ENCODE measurements at regions not wholly inside any gene's neighbourhood (a gene's known extent, or its start where the extent isn't known, plus 50 kb on each side); places are given as distances from the start of the nearest gene placed in this dataset.

GRCh38 chr1:14010476-14010875 lies 310.5 kb downstream of the PRDM2 start:
- Histone ChIP-seq H3K4me1 (ENCODE audit: control insufficient read depth, insufficient read depth, low read length) (peaks cover 10% of the 10 kb centered on the region), H3K27me3 (ENCODE audit: control insufficient read depth, insufficient read depth, low read length) (no peaks in the 10 kb centered on the region), H3K4me3 (ENCODE audit: low read depth, low read length) (no peak overlapping the region), H3K27ac (ENCODE audit: low read depth, low read length) (no peak overlapping the region), H3K9ac (ENCODE audit: low read depth, low read length) (no peak overlapping the region), H3K9me3 (ENCODE audit: control insufficient read depth, insufficient read depth, low read length) (no peaks in the 10 kb centered on the region), H3K36me3 (ENCODE audit: control insufficient read depth, insufficient read depth, low read length) (no peaks in the 10 kb centered on the region)

GRCh38 chr1:14011132-14011531 lies 311.1 kb downstream of the PRDM2 start:
- Histone ChIP-seq H3K27ac (ENCODE audit: low read depth, low read length) (no peak overlapping the region), H3K9ac (ENCODE audit: low read depth, low read length) (no peak overlapping the region), H3K9me3 (ENCODE audit: control insufficient read depth, insufficient read depth, low read length) (no peaks in the 10 kb centered on the region), H3K36me3 (ENCODE audit: control insufficient read depth, insufficient read depth, low read length) (no peaks in the 10 kb centered on the region), H3K27me3 (ENCODE audit: control insufficient read depth, insufficient read depth, low read length) (no peaks in the 10 kb centered on the region), H3K4me1 (ENCODE audit: control insufficient read depth, insufficient read depth, low read length) (peaks cover 10% of the 10 kb centered on the region), H3K4me3 (ENCODE audit: low read depth, low read length) (no peak overlapping the region)

- Histone ChIP-seq H3K27ac (ENCODE audit: low read depth, low read length) (no peak overlapping the region), H3K9me3 (ENCODE audit: control insufficient read depth, insufficient read depth, low read length) (no peaks in the 10 kb centered on the region), H3K9ac (ENCODE audit: low read depth, low read length) (no peak overlapping the region), H3K4me1 (ENCODE audit: control insufficient read depth, insufficient read depth, low read length) (peaks cover 10% of the 10 kb centered on the region), H3K27me3 (ENCODE audit: control insufficient read depth, insufficient read depth, low read length) (no peaks in the 10 kb centered on the region), H3K4me3 (ENCODE audit: low read depth, low read length) (no peak overlapping the region), H3K36me3 (ENCODE audit: control insufficient read depth, insufficient read depth, low read length) (no peaks in the 10 kb centered on the region)
These were observed 311.9 kb downstream of the PRDM2 start for GRCh38 chr1:14011888-14012287.

DNA sequence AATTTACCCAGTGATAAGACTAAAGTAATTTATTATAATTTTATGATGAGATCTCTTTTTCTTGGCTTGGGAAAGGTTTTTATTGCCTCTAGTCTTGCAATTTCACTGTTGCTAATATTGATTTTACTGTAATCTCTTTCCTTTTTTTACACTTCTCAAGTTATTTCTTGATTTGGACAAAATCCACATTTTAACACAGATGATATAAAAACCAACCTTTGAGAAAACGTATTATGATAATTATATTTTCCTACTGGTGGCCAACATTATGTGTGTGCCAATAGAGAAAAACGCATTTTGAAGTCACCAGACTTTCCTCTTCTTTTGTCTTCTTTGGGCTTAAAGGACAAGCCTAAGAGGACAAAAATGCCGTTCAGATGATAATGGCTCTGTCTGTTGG lies 314.9 kb downstream of the PRDM2 start:
- Histone ChIP-seq H3K9me3 (ENCODE audit: control insufficient read depth, insufficient read depth, low read length) (no peaks in the 10 kb centered on the region), H3K4me1 (ENCODE audit: control insufficient read depth, insufficient read depth, low read length) (peaks cover 15% of the 10 kb centered on the region), H3K27ac (ENCODE audit: low read depth, low read length) (no peak overlapping the region), H3K36me3 (ENCODE audit: control insufficient read depth, insufficient read depth, low read length) (no peaks in the 10 kb centered on the region), H3K9ac (ENCODE audit: low read depth, low read length) (no peak overlapping the region), H3K27me3 (ENCODE audit: control insufficient read depth, insufficient read depth, low read length) (no peaks in the 10 kb centered on the region), H3K4me3 (ENCODE audit: low read depth, low read length) (no peak overlapping the region)

- no peaks in the 10 kb centered on the region for H3K27me3 ChIP-seq (ENCODE audit: control insufficient read depth, insufficient read depth, low read length)
- no peaks in the 10 kb centered on the region for H3K36me3 ChIP-seq (ENCODE audit: control insufficient read depth, insufficient read depth, low read length)
- peaks cover 8% of the 10 kb centered on the region; the same call in 1 of the 2 replicates for H3K4me1 ChIP-seq (ENCODE audit: control insufficient read depth, insufficient read depth, low read length)
- H3K27ac ChIP-seq (ENCODE audit: low read depth, low read length) = no peak overlapping the region
- no peaks in the 10 kb centered on the region for H3K9me3 ChIP-seq (ENCODE audit: control insufficient read depth, insufficient read depth, low read length)
- H3K9ac ChIP-seq (ENCODE audit: low read depth, low read length) = no peak overlapping the region
- H3K4me3 ChIP-seq (ENCODE audit: low read depth, low read length) = no peak overlapping the region
These were observed 315.9 kb downstream of the PRDM2 start for GRCh38 chr1:14015917-14016316.

GRCh38 chr1:14017531-14017961 lies 317.6 kb downstream of the PRDM2 start:
- Histone ChIP-seq H3K27me3 (ENCODE audit: control insufficient read depth, insufficient read depth, low read length) (no peaks in the 10 kb centered on the region), H3K9ac (ENCODE audit: low read depth, low read length) (no peak overlapping the region), H3K9me3 (ENCODE audit: control insufficient read depth, insufficient read depth, low read length) (no peaks in the 10 kb centered on the region)

GRCh38 chr1:14019461-14019860 lies 319.5 kb downstream of the PRDM2 start:
- H3K9ac ChIP-seq (ENCODE audit: low read depth, low read length) = no peak overlapping the region
- H3K4me1 ChIP-seq (ENCODE audit: control insufficient read depth, insufficient read depth, low read length) = 0 out of 2 replicates have a peak, but pooled peaks cover 5% of the 10 kb centered on the region
- H3K36me3 ChIP-seq (ENCODE audit: control insufficient read depth, insufficient read depth, low read length) = no peaks in the 10 kb centered on the region
- H3K9me3 ChIP-seq (ENCODE audit: control insufficient read depth, insufficient read depth, low read length) = no peaks in the 10 kb centered on the region
- no peak overlapping the region for H3K27ac ChIP-seq (ENCODE audit: low read depth, low read length)
- H3K4me3 ChIP-seq (ENCODE audit: low read depth, low read length) = no peak overlapping the region
- no peaks in the 10 kb centered on the region for H3K27me3 ChIP-seq (ENCODE audit: control insufficient read depth, insufficient read depth, low read length)

More at GRCh38 chr1:14017531-14017961, 317.6 kb downstream of the PRDM2 start:
- H3K27ac ChIP-seq (ENCODE audit: low read depth, low read length) = no peak overlapping the region
- 0 out of 2 replicates have a peak, but pooled peaks cover 5% of the 10 kb centered on the region for H3K4me1 ChIP-seq (ENCODE audit: control insufficient read depth, insufficient read depth, low read length)
- no peak overlapping the region for H3K4me3 ChIP-seq (ENCODE audit: low read depth, low read length)
- no peaks in the 10 kb centered on the region for H3K36me3 ChIP-seq (ENCODE audit: control insufficient read depth, insufficient read depth, low read length)

DNA sequence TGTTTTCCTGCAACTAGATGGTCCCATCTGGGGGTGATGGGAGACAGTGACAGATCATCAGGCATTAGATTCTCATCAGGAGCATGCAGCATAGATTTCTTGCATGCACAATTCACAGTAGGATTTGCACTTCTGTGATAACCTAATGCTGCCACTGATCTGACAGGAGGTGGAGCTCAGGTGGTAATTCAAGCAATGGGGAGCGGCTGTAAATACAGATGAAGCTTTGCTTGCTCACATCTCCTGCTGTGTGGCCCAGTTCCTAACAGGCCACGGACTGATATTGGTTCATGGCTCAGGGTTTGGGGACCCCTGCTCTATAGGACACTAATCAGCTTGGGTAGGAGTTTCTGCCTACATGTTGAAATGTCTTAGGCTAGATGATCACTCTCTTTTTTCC lies 320.0 kb downstream of the PRDM2 start:
- Histone ChIP-seq H3K4me1 (ENCODE audit: control insufficient read depth, insufficient read depth, low read length) (0 out of 2 replicates have a peak, but pooled peaks cover 5% of the 10 kb centered on the region), H3K9ac (ENCODE audit: low read depth, low read length) (no peak overlapping the region), H3K27ac (ENCODE audit: low read depth, low read length) (no peak overlapping the region), H3K9me3 (ENCODE audit: control insufficient read depth, insufficient read depth, low read length) (no peaks in the 10 kb centered on the region), H3K36me3 (ENCODE audit: control insufficient read depth, insufficient read depth, low read length) (no peaks in the 10 kb centered on the region), H3K4me3 (ENCODE audit: low read depth, low read length) (no peak overlapping the region), H3K27me3 (ENCODE audit: control insufficient read depth, insufficient read depth, low read length) (no peaks in the 10 kb centered on the region)

DNA sequence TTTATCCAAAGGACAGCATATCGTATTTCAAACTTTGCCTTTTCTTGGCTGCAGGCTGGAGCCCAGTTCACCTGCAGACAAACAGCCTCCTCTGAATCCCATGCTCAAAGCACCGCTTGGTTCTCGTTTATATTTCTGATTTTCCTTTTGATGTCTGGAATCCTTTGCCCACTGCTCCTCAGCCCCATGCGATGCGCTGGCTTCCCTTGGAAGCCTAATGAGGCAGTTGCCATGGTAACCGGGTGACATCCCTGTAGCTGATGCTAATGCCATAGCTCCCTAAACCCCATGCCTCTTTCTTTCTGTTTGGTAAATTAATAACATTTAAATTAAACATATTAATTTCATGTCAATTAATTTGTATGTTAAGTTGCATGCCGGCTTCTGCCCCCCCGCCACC lies 327.1 kb downstream of the PRDM2 start:
- no peaks in the 10 kb centered on the region for H3K27me3 ChIP-seq (ENCODE audit: control insufficient read depth, insufficient read depth, low read length)
- no peaks in the 10 kb centered on the region for H3K36me3 ChIP-seq (ENCODE audit: control insufficient read depth, insufficient read depth, low read length)
- H3K9me3 ChIP-seq (ENCODE audit: control insufficient read depth, insufficient read depth, low read length) = no peaks in the 10 kb centered on the region
- H3K9ac ChIP-seq (ENCODE audit: low read depth, low read length) = no peak overlapping the region
- no peak overlapping the region for H3K4me3 ChIP-seq (ENCODE audit: low read depth, low read length)
- H3K27ac ChIP-seq (ENCODE audit: low read depth, low read length) = no peak overlapping the region
- H3K4me1 ChIP-seq (ENCODE audit: control insufficient read depth, insufficient read depth, low read length) = no peaks in the 10 kb centered on the region

GRCh38 chr1:14031461-14031860 lies 331.5 kb downstream of the PRDM2 start:
- Histone ChIP-seq H3K4me3 (ENCODE audit: low read depth, low read length) (no peak overlapping the region), H3K9me3 (ENCODE audit: control insufficient read depth, insufficient read depth, low read length) (no peaks in the 10 kb centered on the region; the same call in none of the 2 replicates), H3K4me1 (ENCODE audit: control insufficient read depth, insufficient read depth, low read length) (no peaks in the 10 kb centered on the region), H3K27ac (ENCODE audit: low read depth, low read length) (no peak overlapping the region), H3K27me3 (ENCODE audit: control insufficient read depth, insufficient read depth, low read length) (no peaks in the 10 kb centered on the region), H3K36me3 (ENCODE audit: control insufficient read depth, insufficient read depth, low read length) (no peaks in the 10 kb centered on the region), H3K9ac (ENCODE audit: low read depth, low read length) (no peak overlapping the region)

DNA sequence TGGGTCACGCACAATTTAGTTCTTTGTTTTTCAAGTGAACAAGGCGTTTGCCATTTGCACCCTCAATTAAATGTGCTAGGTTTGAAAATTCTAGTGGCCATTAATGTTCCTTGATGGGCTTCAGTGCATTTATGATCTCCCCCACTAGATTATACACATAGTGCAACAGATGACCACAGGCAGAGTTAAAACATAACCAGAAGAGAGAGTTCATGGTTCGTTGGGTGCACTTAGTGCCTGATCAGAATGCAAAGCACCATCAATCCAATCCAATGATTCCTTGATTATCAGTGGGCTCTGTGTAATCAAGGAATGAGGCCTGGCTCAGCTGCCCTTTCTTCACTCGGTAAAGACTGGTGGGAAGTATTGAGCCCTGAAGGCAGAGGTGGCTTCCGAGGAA lies 334.5 kb downstream of the PRDM2 start:
- no peak overlapping the region for H3K9ac ChIP-seq (ENCODE audit: low read depth, low read length)
- no peaks in the 10 kb centered on the region for H3K4me1 ChIP-seq (ENCODE audit: control insufficient read depth, insufficient read depth, low read length)
- H3K9me3 ChIP-seq (ENCODE audit: control insufficient read depth, insufficient read depth, low read length) = no peaks in the 10 kb centered on the region; the same call in none of the 2 replicates
- no peaks in the 10 kb centered on the region for H3K27me3 ChIP-seq (ENCODE audit: control insufficient read depth, insufficient read depth, low read length)
- H3K36me3 ChIP-seq (ENCODE audit: control insufficient read depth, insufficient read depth, low read length) = no peaks in the 10 kb centered on the region
- H3K4me3 ChIP-seq (ENCODE audit: low read depth, low read length) = no peak overlapping the region
- H3K27ac ChIP-seq (ENCODE audit: low read depth, low read length) = no peak overlapping the region
